GM12891 (cell line): ENCODE measurements at regions not wholly inside any gene's neighbourhood (a gene's known extent, or its start where the extent isn't known, plus 50 kb on each side); places are given as distances from the start of the nearest gene placed in this dataset.
"Not testable (repeated sequence)": the region's sequence is repeated elsewhere in the genome, so short reads cannot be mapped to it uniquely, and the experiment has no call there.

ENCODE experiments used
- DNase-seq: peaks from one replicate; pipeline ENCODE4 v3.0.0; 2011; ENCODE audit warnings: low spot score; ENCODE audit not compliant: insufficient read length
- FAIRE-seq: peaks from 2 replicates; lab custom pipeline; 2011; peaks lifted over from hg19 to GRCh38; lab: Jason Lieb, UNC
- PAX5 ChIP-seq: IDR thresholded peaks from 2 replicates; pipeline ENCODE4 v1.6.1; 2011; ENCODE audit warnings: low read length, moderate library complexity, mild to moderate bottlenecking; ENCODE audit not compliant: insufficient read depth, severe bottlenecking
- POLR2A ChIP-seq: IDR thresholded peaks from 2 replicates; pipeline ENCODE4 v1.6.1; 2011; ENCODE audit warnings: low read depth, low read length, control low read depth
- POLR2AphosphoS5 ChIP-seq: IDR thresholded peaks from 2 replicates; pipeline ENCODE4 v1.6.1; 2011; ENCODE audit warnings: low read depth, low read length, control low read depth
- POU2F2 ChIP-seq: IDR thresholded peaks from 2 replicates; pipeline ENCODE4 v1.6.1; 2011; ENCODE audit warnings: low read depth, mild to moderate bottlenecking, control low read depth, low read length, moderate library complexity
- SPI1 ChIP-seq: IDR thresholded peaks from 2 replicates; pipeline ENCODE4 v1.6.1; 2011; ENCODE audit warnings: low read depth, low read length, control low read depth
- TAF1 ChIP-seq: IDR thresholded peaks from 2 replicates; pipeline ENCODE4 v1.6.1; 2011; ENCODE audit warnings: low read depth, low read length, control low read depth

DNA sequence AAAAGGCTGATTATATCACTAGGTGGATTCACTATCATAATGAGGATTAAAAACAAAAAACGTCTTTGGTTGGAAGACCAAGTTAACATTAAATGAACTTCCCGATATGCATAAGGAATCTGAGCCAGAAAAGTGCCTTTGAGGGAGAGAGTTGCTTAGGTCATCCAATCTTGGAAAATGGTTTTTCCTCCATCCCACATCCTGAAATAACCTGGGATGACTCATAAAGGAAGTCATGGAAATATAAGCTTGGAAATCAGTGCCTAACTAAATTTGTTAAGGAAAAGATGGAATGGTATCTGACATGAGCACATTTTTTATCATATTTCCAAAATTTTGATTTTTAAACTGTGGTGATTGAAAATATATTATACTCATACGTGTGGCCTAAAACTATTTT is 66.0 kb downstream of the KBTBD8 start:
- FAIRE-seq (no peak), DNase-seq (no peak)
- TF ChIP-seq POU2F2: no peak
- TF ChIP-seq SPI1: no peak
- TF ChIP-seq POLR2A: no peak
- no peak for TF ChIP-seq POLR2AphosphoS5
- no peak for TF ChIP-seq TAF1
- no peak for TF ChIP-seq PAX5

DNA sequence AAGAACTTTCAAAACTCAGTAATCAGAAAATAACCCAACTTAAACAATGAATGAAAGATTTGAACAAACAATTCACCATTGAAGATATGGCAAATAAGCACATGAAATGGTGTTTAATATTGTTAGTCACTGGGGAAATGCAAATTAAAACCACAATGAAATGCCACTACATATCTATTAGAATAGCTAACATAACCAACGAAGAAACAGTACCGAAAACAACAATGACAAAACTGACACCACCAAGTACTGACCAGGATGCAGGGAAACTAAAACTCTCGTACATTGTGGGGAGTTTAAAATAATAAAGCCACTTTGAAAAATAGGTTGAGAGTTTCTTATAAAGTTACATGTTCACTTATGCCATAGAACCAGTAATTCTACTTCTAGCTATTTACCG is 69.1 kb downstream of the KBTBD8 start:
- no peak for TF ChIP-seq TAF1
- no peak for TF ChIP-seq POLR2A
- no peak for TF ChIP-seq PAX5
- TF ChIP-seq POU2F2: no peak
- no peak for TF ChIP-seq SPI1
- no peak for TF ChIP-seq POLR2AphosphoS5
- DNase-seq: no peak
- no peak for FAIRE-seq

DNA sequence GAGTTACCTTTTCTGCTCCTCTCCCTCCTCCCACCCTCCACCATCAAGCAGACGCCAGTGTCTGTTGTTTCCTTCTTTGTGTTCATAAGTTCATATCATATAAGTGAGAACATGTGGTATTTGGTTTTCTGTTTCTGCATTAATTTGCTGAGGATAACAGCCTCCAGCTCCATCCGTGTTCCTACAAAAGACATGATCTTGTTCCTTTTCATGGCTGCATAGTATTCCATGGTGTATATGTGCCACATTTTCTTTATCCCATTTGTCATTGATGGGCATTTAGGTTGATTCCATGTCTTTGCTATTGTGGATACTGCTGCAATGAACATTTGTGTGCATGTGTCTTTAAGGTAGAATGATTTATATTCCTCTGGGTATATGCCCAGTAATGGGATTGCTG is 74.5 kb downstream of the KBTBD8 start:
- not testable (repeated sequence) for DNase-seq, FAIRE-seq

DNA sequence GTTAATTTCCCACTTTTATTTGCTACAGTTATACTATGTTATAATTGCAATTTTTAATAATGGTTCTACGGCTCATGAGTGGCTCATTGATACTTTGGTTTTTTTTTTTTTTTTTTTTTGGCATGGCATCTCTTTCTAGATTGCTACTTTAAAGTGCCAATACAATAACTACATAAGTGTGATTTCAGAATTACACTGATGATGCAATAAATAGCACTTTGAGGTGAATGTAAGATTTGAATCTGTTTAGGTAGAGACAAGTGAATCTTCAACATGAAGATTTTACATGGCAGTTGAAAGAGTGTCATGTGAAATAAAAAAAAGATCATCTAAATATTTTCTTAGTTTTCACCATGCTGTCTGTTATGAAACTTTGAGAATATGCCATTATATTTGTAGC is 75.7 kb downstream of the KBTBD8 start:
- no peak for FAIRE-seq
- no peak for TF ChIP-seq POLR2A
- TF ChIP-seq POLR2AphosphoS5: no peak
- TF ChIP-seq TAF1: no peak
- no peak for TF ChIP-seq SPI1
- TF ChIP-seq PAX5: no peak
- TF ChIP-seq POU2F2: no peak
- DNase-seq: no peak

DNA sequence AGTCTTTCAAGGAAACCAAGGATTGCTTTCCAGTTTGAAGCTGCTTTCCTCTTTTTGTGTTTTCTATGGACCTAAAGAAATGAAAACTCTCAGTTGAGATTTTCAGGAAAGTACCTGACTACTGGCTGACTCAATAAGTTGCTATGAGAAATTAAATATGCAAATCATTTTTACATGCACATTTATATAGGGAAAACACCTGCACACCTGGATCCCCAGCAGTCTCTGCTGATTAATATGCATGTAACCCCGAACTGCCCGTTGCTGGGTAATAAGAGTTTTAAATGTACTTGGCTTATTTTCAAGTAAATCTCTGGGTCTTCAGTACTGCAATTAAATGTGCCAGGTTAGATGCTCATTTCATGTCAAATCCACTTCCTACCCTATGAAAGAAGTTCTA is 77.2 kb downstream of the KBTBD8 start:
- no peak for FAIRE-seq

DNA sequence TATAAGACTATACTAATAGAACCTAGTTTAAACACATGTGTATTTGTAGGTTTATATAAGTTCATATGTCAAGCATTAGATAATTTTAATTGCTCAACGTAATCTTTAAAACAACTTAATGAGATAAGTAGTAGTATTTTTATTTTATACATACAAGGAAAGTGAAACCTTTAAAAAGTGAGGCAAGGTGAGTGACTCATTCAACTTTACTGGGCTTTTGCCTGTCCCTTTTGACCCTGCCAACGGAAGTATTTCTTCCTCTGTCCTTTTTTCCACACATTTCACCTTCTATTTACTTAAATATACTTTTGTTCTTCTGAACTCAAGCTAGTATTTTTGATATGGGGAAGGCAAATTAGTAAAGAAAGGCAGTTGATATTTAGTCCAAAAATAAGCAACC is 78.5 kb downstream of the KBTBD8 start:
- no peak for FAIRE-seq
- TF ChIP-seq POU2F2: no peak
- TF ChIP-seq POLR2A: no peak
- TF ChIP-seq TAF1: no peak
- TF ChIP-seq PAX5: no peak
- TF ChIP-seq POLR2AphosphoS5: no peak
- no peak for TF ChIP-seq SPI1
- DNase-seq: no peak

More for the DNA sequence above, 77.2 kb downstream of the KBTBD8 start:
- TF ChIP-seq TAF1 (no peak), POU2F2 (peak; percentile 78), PAX5 (no peak), POLR2AphosphoS5 (no peak), SPI1 (no peak), POLR2A (no peak)
- no peak for DNase-seq

DNA sequence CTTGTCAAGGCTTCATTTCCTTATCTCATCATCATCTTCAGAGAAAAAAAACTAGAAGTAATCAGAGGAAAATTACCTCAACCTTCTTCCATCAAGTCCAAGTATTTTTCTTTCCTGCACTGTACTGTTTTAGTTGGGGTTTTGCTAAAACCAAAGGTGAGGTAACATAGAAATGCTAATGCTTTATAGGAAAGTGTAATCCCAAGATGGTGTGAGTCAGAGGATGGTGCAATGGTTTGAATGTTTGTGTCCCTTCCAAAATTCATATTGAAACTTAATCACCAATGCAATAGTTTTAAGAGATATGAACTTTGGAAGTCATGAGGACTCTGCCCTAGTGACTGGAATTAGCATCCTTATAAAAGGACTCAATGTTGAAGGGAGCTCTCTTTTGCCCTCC is 79.5 kb downstream of the KBTBD8 start:
- no peak for DNase-seq
- no peak for FAIRE-seq
- no peak for TF ChIP-seq POLR2AphosphoS5
- no peak for TF ChIP-seq POLR2A

DNA sequence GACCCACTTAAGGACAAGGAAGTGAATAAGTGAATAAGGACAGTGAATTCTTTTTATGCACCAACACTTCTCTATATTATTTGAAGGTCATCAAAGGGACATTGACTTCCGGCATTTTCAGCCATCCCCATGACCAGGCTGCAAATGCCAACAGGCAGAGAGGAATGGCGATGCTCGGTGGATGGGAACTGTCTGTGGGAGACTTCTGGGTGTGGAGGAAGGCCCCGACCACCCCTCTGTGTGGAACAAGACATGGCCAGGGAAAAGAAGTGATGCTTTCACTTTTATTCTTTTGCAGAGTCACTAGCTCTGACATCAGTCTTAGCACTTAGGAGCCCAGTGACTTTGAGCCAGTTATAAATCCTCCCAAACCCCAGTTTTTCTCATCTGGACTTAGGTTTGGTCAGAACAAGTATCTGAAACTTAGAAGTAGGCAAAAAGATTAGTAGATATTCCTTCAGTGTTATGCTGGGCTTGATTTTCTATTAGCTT is 84.5 kb downstream of the KBTBD8 start:
- TF ChIP-seq SPI1 (no peak), POLR2A (no peak), PAX5 (no peak), POU2F2 (no peak), TAF1 (no peak), POLR2AphosphoS5 (no peak)
- FAIRE-seq (no peak), DNase-seq (no peak)

DNA sequence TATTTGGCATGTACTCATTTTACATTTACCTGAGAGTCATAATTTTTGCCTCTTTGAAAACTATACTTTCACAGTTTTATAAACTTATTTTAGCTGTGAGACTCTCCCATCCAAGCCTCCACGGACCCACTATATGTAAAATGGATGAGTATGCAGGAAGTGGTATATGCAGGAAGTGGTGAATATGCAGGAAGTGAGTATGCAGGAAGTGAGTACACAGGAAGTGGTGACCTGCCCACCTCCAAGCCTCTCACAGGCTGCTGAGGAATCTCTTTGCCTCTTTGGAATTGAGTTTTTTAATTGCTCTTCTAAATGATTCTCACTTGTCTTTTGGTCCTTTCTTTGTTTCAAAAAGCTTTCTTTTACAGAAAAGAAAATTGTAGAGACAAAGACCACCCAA is 85.2 kb downstream of the KBTBD8 start:
- TF ChIP-seq POLR2AphosphoS5 (no peak), POLR2A (no peak), POU2F2 (no peak), TAF1 (no peak), SPI1 (peak; percentile 32; the same call in 1 of the 2 replicates), PAX5 (no peak)
- FAIRE-seq (peak; percentile 61), DNase-seq (no peak)

DNA sequence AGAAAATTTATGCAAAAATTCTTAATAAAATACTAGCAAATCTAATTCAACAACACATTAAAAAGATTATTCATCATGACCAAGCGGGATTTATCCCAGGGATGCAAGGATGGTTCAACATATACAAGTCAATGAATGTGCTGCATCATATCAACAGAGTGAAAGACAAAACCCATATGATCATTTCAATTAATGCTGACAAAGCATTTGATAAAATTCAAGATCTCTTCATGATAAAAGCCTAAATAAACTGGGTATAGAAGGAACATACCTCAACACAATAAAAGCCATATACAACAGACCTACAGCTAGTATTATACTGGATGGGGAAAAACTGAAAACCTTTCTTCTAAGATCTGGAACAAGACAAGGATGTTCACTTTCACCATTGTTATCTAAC is 89.7 kb downstream of the KBTBD8 start:
- TF ChIP-seq POLR2A (no peak), POU2F2 (no peak), POLR2AphosphoS5 (no peak), TAF1 (no peak), SPI1 (no peak), PAX5 (no peak)
- no peak for FAIRE-seq

DNA sequence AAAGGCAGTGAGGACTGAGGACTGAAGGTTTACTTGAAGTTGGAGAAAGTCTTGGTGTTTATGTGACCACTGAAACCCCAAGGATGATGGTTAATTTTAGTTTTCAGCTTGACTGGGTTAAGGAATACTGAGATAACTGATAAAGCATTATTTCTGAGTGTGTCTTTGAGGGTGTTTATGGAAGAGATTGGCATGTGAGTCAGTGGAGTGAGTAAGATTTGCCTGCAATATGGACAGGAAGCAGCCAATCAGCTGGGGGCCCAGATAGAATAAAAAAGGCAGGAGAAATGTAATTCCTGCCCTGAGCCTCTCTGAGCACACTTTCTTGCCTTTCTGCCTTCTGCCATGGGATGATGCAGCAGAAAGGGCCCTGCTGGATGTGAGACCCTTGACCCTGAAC is 92.4 kb downstream of the KBTBD8 start:
- no peak for TF ChIP-seq TAF1
- no peak for DNase-seq
- no peak for FAIRE-seq

More for the DNA sequence above, 89.7 kb downstream of the KBTBD8 start:
- DNase-seq: no peak

DNA sequence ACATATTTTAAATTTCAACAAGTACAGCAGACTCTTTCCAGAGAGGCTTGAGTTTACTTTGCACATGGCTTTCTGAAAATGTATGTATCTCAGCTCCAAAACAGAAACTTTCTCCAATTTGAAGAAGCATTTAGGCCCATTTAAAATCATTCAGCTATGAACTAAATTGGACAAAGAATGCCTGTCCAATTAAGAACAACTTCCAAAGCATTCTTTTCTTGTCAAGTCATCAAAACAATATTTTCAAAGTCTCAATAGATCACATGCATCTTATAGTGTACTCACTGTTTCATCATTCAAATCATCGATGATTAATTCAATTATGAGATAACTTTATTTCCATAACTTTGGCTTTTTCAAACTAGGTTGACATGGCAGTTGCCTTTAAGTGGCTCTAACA is 95.2 kb downstream of the KBTBD8 start:
- TF ChIP-seq POU2F2 (no peak), POLR2A (no peak), TAF1 (no peak), PAX5 (no peak), SPI1 (no peak), POLR2AphosphoS5 (no peak)
- DNase-seq: no peak
- FAIRE-seq: no peak
